ENCODE measurements at regions not wholly inside any gene's neighbourhood (a gene's known extent, or its start where the extent isn't known, plus 50 kb on each side); places are given as distances from the start of the nearest gene placed in this dataset.

- Histone ChIP-seq H4K20me1 (ENCODE audit: insufficient read depth, low read length) (no peaks in the 10 kb centered on the region), H3K27me3 (replicated peaks; ENCODE audit: insufficient read depth, low read length) (no peaks in the 10 kb centered on the region), H3K79me2 (ENCODE audit: low read length) (peaks cover 24% of the 10 kb centered on the region), H3K9ac (ENCODE audit: low read length) (no peak overlapping the region), H3K4me1 (ENCODE audit: low read length) (no peaks in the 10 kb centered on the region), H3K4me2 (ENCODE audit: low read depth, low read length) (no peak overlapping the region), H3K4me3 (ENCODE audit: low read length) (no peak overlapping the region), H3K36me3 (replicated peaks; ENCODE audit: insufficient read depth, low read length) (no peaks in the 10 kb centered on the region), H3K27ac (ENCODE audit: low read length) (no peak overlapping the region), H3F3A (ENCODE audit: insufficient read depth, low read length) (no peaks in the 10 kb centered on the region), H3K9me3 (replicated peaks; ENCODE audit: insufficient read depth, low read length) (no peaks in the 10 kb centered on the region), H3K9me2 (replicated peaks; ENCODE audit: insufficient read depth, low read length) (no peaks in the 10 kb centered on the region), H2AFZ (ENCODE audit: low read length) (no peak overlapping the region)
- no peak for TF ChIP-seq EZH2phosphoT487 (IDR thresholded peaks at IDR 0.05; ENCODE audit: low read length)
- no peak for TF ChIP-seq EZH2 (optimal IDR thresholded peaks at IDR 0.05; ENCODE audit: low read depth, low read length)
- no peak for TF ChIP-seq CTCF (IDR thresholded peaks at IDR 0.05; ENCODE audit: low read length)
- DNase-seq = no peak
Observed at GRCh38 chr22:48551061-48551460, 1276.6 kb downstream of the BRD1 start.

- no peak overlapping the region for H3K4me2 ChIP-seq (ENCODE audit: low read depth, low read length)
- H2AFZ ChIP-seq (ENCODE audit: low read length) = no peak overlapping the region
- H3K9me3 ChIP-seq (replicated peaks; ENCODE audit: insufficient read depth, low read length) = no peaks in the 10 kb centered on the region
- H4K20me1 ChIP-seq (ENCODE audit: insufficient read depth, low read length) = no peaks in the 10 kb centered on the region
- no peaks in the 10 kb centered on the region for H3K36me3 ChIP-seq (replicated peaks; ENCODE audit: insufficient read depth, low read length)
- no peaks in the 10 kb centered on the region for H3F3A ChIP-seq (ENCODE audit: insufficient read depth, low read length)
- TF ChIP-seq EZH2phosphoT487 (IDR thresholded peaks at IDR 0.05; ENCODE audit: low read length) (no peak), CTCF (IDR thresholded peaks at IDR 0.05; ENCODE audit: low read length) (no peak), EZH2 (optimal IDR thresholded peaks at IDR 0.05; ENCODE audit: low read depth, low read length) (no peak)
- H3K27ac ChIP-seq (ENCODE audit: low read length) = no peak overlapping the region
- H3K9ac ChIP-seq (ENCODE audit: low read length) = no peak overlapping the region
- no peaks in the 10 kb centered on the region for H3K4me1 ChIP-seq (ENCODE audit: low read length)
- H3K79me2 ChIP-seq (ENCODE audit: low read length) = peaks cover 24% of the 10 kb centered on the region
- DNase-seq = no peak
- no peaks in the 10 kb centered on the region for H3K27me3 ChIP-seq (replicated peaks; ENCODE audit: insufficient read depth, low read length)
- H3K9me2 ChIP-seq (replicated peaks; ENCODE audit: insufficient read depth, low read length) = no peaks in the 10 kb centered on the region
- H3K4me3 ChIP-seq (ENCODE audit: low read length) = no peak overlapping the region
Observed at GRCh38 chr22:48548391-48548790, 1279.3 kb downstream of the BRD1 start.

- Histone ChIP-seq H3K9me2 (replicated peaks; ENCODE audit: insufficient read depth, low read length) (no peaks in the 10 kb centered on the region), H4K20me1 (ENCODE audit: insufficient read depth, low read length) (no peaks in the 10 kb centered on the region), H2AFZ (ENCODE audit: low read length) (no peak overlapping the region), H3K9ac (ENCODE audit: low read length) (no peak overlapping the region), H3K4me3 (ENCODE audit: low read length) (no peak overlapping the region), H3K9me3 (replicated peaks; ENCODE audit: insufficient read depth, low read length) (no peaks in the 10 kb centered on the region), H3K36me3 (replicated peaks; ENCODE audit: insufficient read depth, low read length) (no peaks in the 10 kb centered on the region), H3K4me1 (ENCODE audit: low read length) (no peaks in the 10 kb centered on the region), H3K4me2 (ENCODE audit: low read depth, low read length) (no peak overlapping the region), H3K27ac (ENCODE audit: low read length) (no peak overlapping the region), H3K27me3 (replicated peaks; ENCODE audit: insufficient read depth, low read length) (no peaks in the 10 kb centered on the region), H3K79me2 (ENCODE audit: low read length) (peaks cover 24% of the 10 kb centered on the region), H3F3A (ENCODE audit: insufficient read depth, low read length) (no peaks in the 10 kb centered on the region)
- no peak for DNase-seq
- TF ChIP-seq EZH2phosphoT487 (IDR thresholded peaks at IDR 0.05; ENCODE audit: low read length) = no peak
- TF ChIP-seq CTCF (IDR thresholded peaks at IDR 0.05; ENCODE audit: low read length) = no peak
- no peak for TF ChIP-seq EZH2 (optimal IDR thresholded peaks at IDR 0.05; ENCODE audit: low read depth, low read length)
Observed at GRCh38 chr22:48547971-48548370, 1279.7 kb downstream of the BRD1 start.

Data from MM.1S (cell line).